Heart right ventricle (tissue), 16 donors: ENCODE measurements at regions not wholly inside any gene's neighbourhood (a gene's known extent, or its start where the extent isn't known, plus 50 kb on each side); places are given as distances from the start of the nearest gene placed in this dataset.

ENCODE experiments used
- ATAC-seq, 8 donors: fragments of 200-7000 bp; cut with Tn5 transposase; one replicate each; pipeline ENCODE4 v1.9.1; 2020; ENCODE audit warnings: mild to moderate bottlenecking in 8 of 8, moderate library complexity in 8 of 8, moderate number of reproducible peaks in 1 of 8
- DNase-seq, 2 donors: peaks; one replicate each; pipeline ENCODE4 v3.0.0-alpha.2; 2020
- H3K27ac ChIP-seq, 10 donors: fragments of 200-600 bp; sonication (generic) in 2 of 10; one replicate each; pipeline versions ENCODE4 v1.5.0 to v1.8.0; 2020 to 2022; ENCODE audit warnings: mild to moderate bottlenecking in 3 of 10
- H3K27me3 ChIP-seq, 7 donors: fragments of 200-600 bp; one replicate each; pipeline ENCODE4 v1.8.0; 2021 to 2022; ENCODE audit warnings: mild to moderate bottlenecking in 2 of 7
- H3K36me3 ChIP-seq, 9 donors: fragments of 200-600 bp; sonication (generic) in 1 of 9; one replicate each; pipeline versions ENCODE4 v1.5.0 to v1.8.0; 2020 to 2022; ENCODE audit warnings: mild to moderate bottlenecking in 2 of 9
- H3K4me1 ChIP-seq, 9 donors: fragments of 200-600 bp; sonication (generic) in 1 of 9; one replicate each; pipeline versions ENCODE4 v1.5.0 to v1.8.0; 2020 to 2022; ENCODE audit warnings: mild to moderate bottlenecking in 4 of 9
- H3K4me3 ChIP-seq, 10 donors: fragments of 200-600 bp; sonication (generic) in 2 of 10; one replicate each; pipeline versions ENCODE4 v1.5.0 to v1.8.0; 2020 to 2022; ENCODE audit warnings: mild to moderate bottlenecking in 7 of 10, moderate library complexity in 2 of 10
- H3K9me3 ChIP-seq, 11 donors: fragments of 200-600 bp in 10 of 11; sonication (generic) in 2 of 11; one replicate each; pipeline versions ENCODE4 v1.5.0 to v1.8.0; 2013 to 2022; ENCODE audit warnings: mild to moderate bottlenecking in 2 of 11, control low read depth in 1 of 11, moderate library complexity in 1 of 11
- WGBS, 2 donors: extraction: QIAGEN DNeasy Blood & Tissue Kit; methylation state at CpG; one replicate each; pipeline ENCODE4 v1.1.7; 2013; ENCODE audit warnings: inconsistent platforms in 1 of 2; 5-methylcytosine and 5-hydroxymethylcytosine counted together
- intact Hi-C, 10 donors: fragments of 100-400 bp; cut with DNase I; formaldehyde crosslinking; loops; one replicate each; pipeline versions ENCODE4 v1.11.1 to v1.14.2; 2022
- TF ChIP-seq, protein P1 (sequence below), 9 donors: fragments of 200-600 bp; sonication (generic) in 2 of 9; IDR thresholded peaks; one replicate each; pipeline versions ENCODE4 v1.5.0 to v1.8.0; 2021 to 2022; ENCODE audit warnings: antibody characterized with exemption in 9 of 9, mild to moderate bottlenecking in 5 of 9, moderate library complexity in 1 of 9
- donor health status: Arrhythmogenic right ventricular cardiomyopathy.
- donor health status: ischemic (EF 13 %, LVEDD 7.1; RV severe dilation, severe dysfunction).
- donor health status: healthy with polysubstance abuse.
- donor health status: DM: no; HTN: yes; CAD: no.
- donor health status: DM: no; HTN: no; CAD: no.
- donor health status: ischemic (EF 25% LVEDD 6.9; RV normal size, moderate dysfunction).
- donor health status: ischemic (EF 25% LVEDD 5.7; RV mildly dilated, moderate dysfunction).
- donor health status: healthy.
- donor health status: DM: yes; HTN: yes; CAD: no.
- donor health status: Ischemic cardiomyopathy.
- donor health status: ischemic (EF 35%, LVEDD 5.7; RV mildly dilated, moderate dysfunction).
- donor health status: nonischemic (EF 11% LVEDD 7.7; RV severe dilation, severe dysfunction).
- donor health status: DM: yes; HTN: yes; CAD: no.
- donor health status: PGD.
- donor health status: ischemic (EF 29% LVEDD 5.4; RV normal size, mild dysfunction).
- donor health status: nonischemic (EF 23%, LVEDD 6.1; RV moderate dilation, normal function).

DNA sequence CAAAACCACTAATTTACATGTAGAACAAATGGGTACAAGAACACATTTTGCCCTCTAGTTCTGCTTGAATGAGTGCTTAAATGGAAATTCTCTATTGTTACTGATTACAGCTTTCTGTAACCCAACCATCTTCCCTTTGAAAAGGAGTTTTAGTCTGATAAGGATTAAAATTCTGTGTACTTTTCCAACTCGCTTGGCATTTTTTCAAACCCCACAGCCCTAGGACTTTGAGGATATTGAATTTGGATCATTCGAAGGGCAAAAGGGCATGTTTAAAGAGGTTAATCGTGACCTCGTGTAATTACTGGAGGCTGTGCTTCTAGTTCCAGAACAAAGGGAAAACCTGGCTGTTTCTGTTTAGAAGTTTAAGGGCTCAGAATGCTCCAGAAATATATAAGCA lies 432.3 kb downstream of the PID1 start:
- WGBS, 2 donors, result 77 to 82% methylated on average over 4 of the region's 4 CpGs
- TF ChIP-seq, protein P1, sequence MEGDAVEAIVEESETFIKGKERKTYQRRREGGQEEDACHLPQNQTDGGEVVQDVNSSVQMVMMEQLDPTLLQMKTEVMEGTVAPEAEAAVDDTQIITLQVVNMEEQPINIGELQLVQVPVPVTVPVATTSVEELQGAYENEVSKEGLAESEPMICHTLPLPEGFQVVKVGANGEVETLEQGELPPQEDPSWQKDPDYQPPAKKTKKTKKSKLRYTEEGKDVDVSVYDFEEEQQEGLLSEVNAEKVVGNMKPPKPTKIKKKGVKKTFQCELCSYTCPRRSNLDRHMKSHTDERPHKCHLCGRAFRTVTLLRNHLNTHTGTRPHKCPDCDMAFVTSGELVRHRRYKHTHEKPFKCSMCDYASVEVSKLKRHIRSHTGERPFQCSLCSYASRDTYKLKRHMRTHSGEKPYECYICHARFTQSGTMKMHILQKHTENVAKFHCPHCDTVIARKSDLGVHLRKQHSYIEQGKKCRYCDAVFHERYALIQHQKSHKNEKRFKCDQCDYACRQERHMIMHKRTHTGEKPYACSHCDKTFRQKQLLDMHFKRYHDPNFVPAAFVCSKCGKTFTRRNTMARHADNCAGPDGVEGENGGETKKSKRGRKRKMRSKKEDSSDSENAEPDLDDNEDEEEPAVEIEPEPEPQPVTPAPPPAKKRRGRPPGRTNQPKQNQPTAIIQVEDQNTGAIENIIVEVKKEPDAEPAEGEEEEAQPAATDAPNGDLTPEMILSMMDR (IDR thresholded peaks at IDR 0.05), result no peak
- intact Hi-C loops, result no loop called here
- Histone ChIP-seq H3K27ac (no peak overlapping the region), H3K4me3 (no peak overlapping the region), H3K36me3 (no peaks in the 10 kb centered on the region), H3K4me1 (peaks cover 0 to 2% (median 0%) of the 10 kb centered on the region in 9 donors), H3K27me3 (no peaks in the 10 kb centered on the region), H3K9me3 (no peaks in the 10 kb centered on the region)
- DNase-seq (no peak), ATAC-seq (no peak)

DNA sequence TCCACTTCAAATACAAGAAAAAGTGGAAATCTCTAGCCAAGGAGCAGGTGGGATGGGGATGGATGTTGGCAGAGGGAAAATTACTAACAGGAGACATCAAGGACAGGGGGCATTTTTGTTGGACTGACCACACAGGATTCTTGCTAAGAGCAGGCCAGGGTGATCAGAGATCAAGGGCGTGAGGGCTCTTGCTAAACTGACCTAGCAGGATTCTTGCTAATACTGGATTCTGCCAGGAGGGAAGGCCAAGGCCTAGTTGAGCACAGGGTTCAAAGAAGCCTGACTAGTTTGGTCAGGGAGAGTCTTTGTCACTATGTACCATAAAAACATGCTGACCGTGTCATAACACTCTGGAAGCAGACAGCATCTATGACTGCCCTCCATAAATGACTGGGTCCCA lies 442.7 kb downstream of the PID1 start:
- Histone ChIP-seq H3K9me3 (peaks cover 0 to 12% (median 0%) of the 10 kb centered on the region in 11 donors), H3K27ac (no peak overlapping the region), H3K4me1 (no peaks in the 10 kb centered on the region), H3K36me3 (no peaks in the 10 kb centered on the region), H3K27me3 (no peaks in the 10 kb centered on the region), H3K4me3 (no peak overlapping the region)
- DNase-seq (no peak), ATAC-seq (no peak)
- 80 to 87% methylated on average over 2 of the region's 2 CpGs for WGBS, 2 donors
- TF ChIP-seq, protein P1 (IDR thresholded peaks at IDR 0.05), result no peak
- intact Hi-C loops, result no loop called here

DNA sequence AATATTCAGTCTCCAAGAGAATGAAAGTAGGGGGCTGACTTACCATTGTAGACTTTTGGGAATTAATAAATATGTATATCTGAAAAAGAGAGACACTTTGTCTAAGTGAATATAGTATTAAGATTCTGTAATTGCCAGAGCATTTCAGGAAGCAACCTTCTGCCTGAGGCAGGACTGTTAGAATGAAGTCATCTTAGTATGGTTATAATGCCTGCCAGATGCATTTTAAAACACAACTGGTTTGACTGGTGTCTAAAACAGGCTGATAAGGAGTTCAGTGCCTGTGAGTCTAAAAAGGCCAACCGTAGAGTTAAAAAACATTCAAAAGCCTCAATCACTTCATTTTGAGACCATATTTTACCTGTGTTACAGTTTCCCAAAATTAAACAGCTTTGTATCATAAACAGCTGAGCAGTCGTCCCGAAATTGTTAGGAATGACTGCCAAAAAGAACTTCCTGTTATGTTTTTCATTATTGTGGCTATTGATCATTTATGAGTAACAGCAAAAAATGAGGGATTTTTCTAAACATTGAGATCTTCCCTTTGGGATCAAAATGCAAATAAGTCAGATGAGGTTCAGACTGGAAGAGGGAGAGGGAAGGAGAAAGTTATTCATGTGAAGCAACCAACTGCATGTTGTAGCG lies 443.9 kb downstream of the PID1 start:
- 63 to 64% methylated on average over 4 of the region's 4 CpGs for WGBS, 2 donors
- no peak overlapping the region for H3K27ac ChIP-seq
- ATAC-seq, result no peak
- no peak overlapping the region for H3K4me3 ChIP-seq
- TF ChIP-seq, protein P1 (IDR thresholded peaks at IDR 0.05), result no peak
- intact Hi-C loops, result no loop called here
- H3K9me3 ChIP-seq, result peaks cover 0 to 17% (median 0%) of the 10 kb centered on the region in 11 donors
- DNase-seq, result no peak
- H3K36me3 ChIP-seq, result no peaks in the 10 kb centered on the region
- H3K4me1 ChIP-seq, result no peaks in the 10 kb centered on the region
- no peaks in the 10 kb centered on the region for H3K27me3 ChIP-seq

DNA sequence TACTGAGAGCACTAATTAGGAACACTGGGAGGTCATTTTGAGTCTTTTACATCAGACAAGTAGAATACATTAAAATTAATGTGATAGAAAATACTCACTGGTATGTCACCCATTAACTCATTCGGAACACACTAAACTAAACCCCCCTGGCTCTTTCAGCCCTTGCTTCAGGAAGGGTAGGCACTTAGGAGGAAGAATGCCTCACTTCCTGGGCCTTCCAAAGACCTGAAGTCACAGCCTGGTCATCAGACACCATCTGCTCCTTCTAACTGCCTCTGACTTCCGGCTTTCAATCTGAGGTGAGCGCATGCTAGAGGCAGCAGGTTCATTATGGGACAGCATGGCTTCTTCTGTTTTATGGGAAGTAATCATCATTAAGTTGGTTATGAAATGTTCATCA lies 451.4 kb downstream of the PID1 start:
- no peak for ATAC-seq
- intact Hi-C loops, result loop anchor here in 1 of 10 donors (1.0 kb wide), 1 partner anchor 19 kb away; no protein-coding TSS in a partner anchor

More for the DNA sequence above, 451.4 kb downstream of the PID1 start:
- WGBS, 2 donors, result 64 to 85% methylated on average over 3 of the region's 3 CpGs
- H3K27me3 ChIP-seq, result no peaks in the 10 kb centered on the region
- no peaks in the 10 kb centered on the region for H3K36me3 ChIP-seq
- no peak for DNase-seq
- TF ChIP-seq, protein P1 (IDR thresholded peaks at IDR 0.05), result no peak
- H3K27ac ChIP-seq, result no peak overlapping the region
- H3K4me3 ChIP-seq, result no peak overlapping the region
- H3K4me1 ChIP-seq, result no peaks in the 10 kb centered on the region
- peaks cover 0 to 12% (median 0%) of the 10 kb centered on the region in 11 donors for H3K9me3 ChIP-seq
